ENCODE measurements at regions not wholly inside any gene's neighbourhood (a gene's known extent, or its start where the extent isn't known, plus 50 kb on each side); places are given as distances from the start of the nearest gene placed in this dataset.

GRCh38 chr18:77524909-77525308 is 275.3 kb downstream of the GALR1 start:
- Histone ChIP-seq H3K9ac (ENCODE audit: low read length) (no peak overlapping the region), H4K20me1 (ENCODE audit: insufficient read depth) (no peaks in the 10 kb centered on the region), H3K4me2 (ENCODE audit: low read length) (no peak overlapping the region), H3K79me2 (replicated peaks; ENCODE audit: insufficient read depth, low read length) (no peaks in the 10 kb centered on the region), H3K9me3 (ENCODE audit: low read length) (no peaks in the 10 kb centered on the region), H3F3A (ENCODE audit: insufficient read depth, low read length, poor library complexity, severe bottlenecking) (no peaks in the 10 kb centered on the region), H3K9me2 (ENCODE audit: insufficient read depth, low read length) (no peaks in the 10 kb centered on the region), H2AFZ (ENCODE audit: low read depth, low read length) (no peak overlapping the region), H3K27ac (ENCODE audit: low read length) (no peak overlapping the region), H3K4me3 (ENCODE audit: low read length) (no peak overlapping the region), H3K36me3 (ENCODE audit: insufficient read depth, low read length) (no peaks in the 10 kb centered on the region), H3K27me3 (ENCODE audit: insufficient read depth, low read depth, low read length) (no peaks in the 10 kb centered on the region)
- TF ChIP-seq MXI1 (conservative IDR thresholded peaks at IDR 0.05; ENCODE audit: poor library complexity, severe bottlenecking) (no peak), EP300 (conservative IDR thresholded peaks at IDR 0.05; ENCODE audit: poor library complexity, severe bottlenecking) (no peak), CTCF (IDR thresholded peaks at IDR 0.05; ENCODE audit: poor library complexity, severe bottlenecking) (no peak), SMC3 (conservative IDR thresholded peaks at IDR 0.05; ENCODE audit: poor library complexity) (no peak), EZH2 (IDR thresholded peaks at IDR 0.05; ENCODE audit: borderline replicate concordance, insufficient read depth, low read length, poor library complexity, severe bottlenecking) (no peak), POLR2AphosphoS5 (IDR thresholded peaks at IDR 0.05) (no peak), TAF1 (IDR thresholded peaks at IDR 0.05; ENCODE audit: low read depth) (no peak), RAD21 (conservative IDR thresholded peaks at IDR 0.05) (no peak)
- TF ChIP-seq, protein P1, sequence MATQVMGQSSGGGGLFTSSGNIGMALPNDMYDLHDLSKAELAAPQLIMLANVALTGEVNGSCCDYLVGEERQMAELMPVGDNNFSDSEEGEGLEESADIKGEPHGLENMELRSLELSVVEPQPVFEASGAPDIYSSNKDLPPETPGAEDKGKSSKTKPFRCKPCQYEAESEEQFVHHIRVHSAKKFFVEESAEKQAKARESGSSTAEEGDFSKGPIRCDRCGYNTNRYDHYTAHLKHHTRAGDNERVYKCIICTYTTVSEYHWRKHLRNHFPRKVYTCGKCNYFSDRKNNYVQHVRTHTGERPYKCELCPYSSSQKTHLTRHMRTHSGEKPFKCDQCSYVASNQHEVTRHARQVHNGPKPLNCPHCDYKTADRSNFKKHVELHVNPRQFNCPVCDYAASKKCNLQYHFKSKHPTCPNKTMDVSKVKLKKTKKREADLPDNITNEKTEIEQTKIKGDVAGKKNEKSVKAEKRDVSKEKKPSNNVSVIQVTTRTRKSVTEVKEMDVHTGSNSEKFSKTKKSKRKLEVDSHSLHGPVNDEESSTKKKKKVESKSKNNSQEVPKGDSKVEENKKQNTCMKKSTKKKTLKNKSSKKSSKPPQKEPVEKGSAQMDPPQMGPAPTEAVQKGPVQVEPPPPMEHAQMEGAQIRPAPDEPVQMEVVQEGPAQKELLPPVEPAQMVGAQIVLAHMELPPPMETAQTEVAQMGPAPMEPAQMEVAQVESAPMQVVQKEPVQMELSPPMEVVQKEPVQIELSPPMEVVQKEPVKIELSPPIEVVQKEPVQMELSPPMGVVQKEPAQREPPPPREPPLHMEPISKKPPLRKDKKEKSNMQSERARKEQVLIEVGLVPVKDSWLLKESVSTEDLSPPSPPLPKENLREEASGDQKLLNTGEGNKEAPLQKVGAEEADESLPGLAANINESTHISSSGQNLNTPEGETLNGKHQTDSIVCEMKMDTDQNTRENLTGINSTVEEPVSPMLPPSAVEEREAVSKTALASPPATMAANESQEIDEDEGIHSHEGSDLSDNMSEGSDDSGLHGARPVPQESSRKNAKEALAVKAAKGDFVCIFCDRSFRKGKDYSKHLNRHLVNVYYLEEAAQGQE (IDR thresholded peaks at IDR 0.05; ENCODE audit: borderline replicate concordance) = no peak

GRCh38 chr18:77526962-77527361 is 277.3 kb downstream of the GALR1 start:
- no peaks in the 10 kb centered on the region for H3F3A ChIP-seq (ENCODE audit: insufficient read depth, low read length, poor library complexity, severe bottlenecking)
- no peaks in the 10 kb centered on the region for H3K9me3 ChIP-seq (ENCODE audit: low read length)
- H3K27me3 ChIP-seq (ENCODE audit: insufficient read depth, low read depth, low read length) = no peaks in the 10 kb centered on the region
- H3K79me2 ChIP-seq (replicated peaks; ENCODE audit: insufficient read depth, low read length) = no peaks in the 10 kb centered on the region
- H3K36me3 ChIP-seq (ENCODE audit: insufficient read depth, low read length) = no peaks in the 10 kb centered on the region
- no peak overlapping the region for H3K9ac ChIP-seq (ENCODE audit: low read length)
- H4K20me1 ChIP-seq (ENCODE audit: insufficient read depth) = no peaks in the 10 kb centered on the region
- no peak overlapping the region for H3K4me2 ChIP-seq (ENCODE audit: low read length)
- TF ChIP-seq RAD21 (conservative IDR thresholded peaks at IDR 0.05) (no peak), SMC3 (conservative IDR thresholded peaks at IDR 0.05; ENCODE audit: poor library complexity) (no peak), CTCF (IDR thresholded peaks at IDR 0.05; ENCODE audit: poor library complexity, severe bottlenecking) (no peak), TAF1 (IDR thresholded peaks at IDR 0.05; ENCODE audit: low read depth) (no peak), EZH2 (IDR thresholded peaks at IDR 0.05; ENCODE audit: borderline replicate concordance, insufficient read depth, low read length, poor library complexity, severe bottlenecking) (no peak)
- no peaks in the 10 kb centered on the region for H3K9me2 ChIP-seq (ENCODE audit: insufficient read depth, low read length)
- H2AFZ ChIP-seq (ENCODE audit: low read depth, low read length) = no peak overlapping the region
- no peak overlapping the region for H3K27ac ChIP-seq (ENCODE audit: low read length)
- no peak overlapping the region for H3K4me3 ChIP-seq (ENCODE audit: low read length)
